ENCODE measurements at regions not wholly inside any gene's neighbourhood (a gene's known extent, or its start where the extent isn't known, plus 50 kb on each side); places are given as distances from the start of the nearest gene placed in this dataset.

GRCh38 chr1:184218458-184219075 is 167.0 kb downstream of the TSEN15 start:
- DNase-seq (ENCODE audit: low read depth, low spot score) = no peak

GRCh38 chr1:184219414-184219813 is 167.4 kb upstream of the C1orf21 start:
- no peak for DNase-seq (ENCODE audit: low read depth, low spot score)

- no peak for DNase-seq (ENCODE audit: low read depth, low spot score)
Measured at GRCh38 chr1:184219883-184220282, 166.9 kb upstream of the C1orf21 start.

- no peak for DNase-seq (ENCODE audit: low read depth, low spot score)
Measured at GRCh38 chr1:184221087-184221486, 165.7 kb upstream of the C1orf21 start.

- no peak for DNase-seq (ENCODE audit: low read depth, low spot score)
Measured at GRCh38 chr1:184222652-184223052, 164.2 kb upstream of the C1orf21 start.

- no peak for DNase-seq (ENCODE audit: low read depth, low spot score)
Measured at GRCh38 chr1:184223216-184223615, 163.6 kb upstream of the C1orf21 start.

GRCh38 chr1:184225283-184226099 is 161.3 kb upstream of the C1orf21 start:
- DNase-seq (ENCODE audit: low read depth, low spot score) = no peak

GRCh38 chr1:184226100-184226487 is 160.7 kb upstream of the C1orf21 start:
- no peak for DNase-seq (ENCODE audit: low read depth, low spot score)

- DNase-seq (ENCODE audit: low read depth, low spot score) = no peak
Measured at GRCh38 chr1:184228558-184228957, 158.3 kb upstream of the C1orf21 start.

- DNase-seq (ENCODE audit: low read depth, low spot score) = no peak
Measured at GRCh38 chr1:184237588-184237987, 149.2 kb upstream of the C1orf21 start.

GRCh38 chr1:184241446-184241845 is 145.4 kb upstream of the C1orf21 start:
- DNase-seq (ENCODE audit: low read depth, low spot score) = no peak

GRCh38 chr1:184242507-184242943 is 144.3 kb upstream of the C1orf21 start:
- peak; percentile 8 for DNase-seq (ENCODE audit: low read depth, low spot score)

- DNase-seq (ENCODE audit: low read depth, low spot score) = no peak
Measured at GRCh38 chr1:184244962-184245361, 141.9 kb upstream of the C1orf21 start.

- no peak for DNase-seq (ENCODE audit: low read depth, low spot score)
Measured at GRCh38 chr1:184247671-184248070, 139.2 kb upstream of the C1orf21 start.

- DNase-seq (ENCODE audit: low read depth, low spot score) = no peak
Measured at GRCh38 chr1:184253921-184254320, 132.9 kb upstream of the C1orf21 start.

- DNase-seq (ENCODE audit: low read depth, low spot score) = no peak
Measured at GRCh38 chr1:184254849-184255248, 132.0 kb upstream of the C1orf21 start.

- no peak for DNase-seq (ENCODE audit: low read depth, low spot score)
Measured at GRCh38 chr1:184255560-184255959, 131.3 kb upstream of the C1orf21 start.

- no peak for DNase-seq (ENCODE audit: low read depth, low spot score)
Measured at GRCh38 chr1:184257873-184258272, 129.0 kb upstream of the C1orf21 start.

GRCh38 chr1:184258525-184258924 is 128.3 kb upstream of the C1orf21 start:
- no peak for DNase-seq (ENCODE audit: low read depth, low spot score)

- peak; percentile 20 for DNase-seq (ENCODE audit: low read depth, low spot score)
Measured at GRCh38 chr1:184260382-184260781, 126.4 kb upstream of the C1orf21 start.

- no peak for DNase-seq (ENCODE audit: low read depth, low spot score)
Measured at GRCh38 chr1:184262109-184262508, 124.7 kb upstream of the C1orf21 start.

GRCh38 chr1:184267747-184268146 is 119.1 kb upstream of the C1orf21 start:
- DNase-seq (ENCODE audit: low read depth, low spot score) = no peak

GRCh38 chr1:184270556-184270955 is 116.3 kb upstream of the C1orf21 start:
- DNase-seq (ENCODE audit: low read depth, low spot score) = no peak
